ENCODE measurements at regions not wholly inside any gene's neighbourhood (a gene's known extent, or its start where the extent isn't known, plus 50 kb on each side); places are given as distances from the start of the nearest gene placed in this dataset.

- 73 to 80% methylated on average over 1 to 5 of the region's 5 CpGs for WGBS, 2 donors (ENCODE audit: low coverage in 1 of 2)
- Histone ChIP-seq H3K4me3 (no peak overlapping the region), H3K9me3 (no peaks in the 10 kb centered on the region), H3K36me3 (no peaks in the 10 kb centered on the region), H3K27me3 (no peaks in the 10 kb centered on the region), H3K27ac (peak overlapping the region in 2 of 4 donors; percentile 29 to 31), H3K4me1 (no peaks in the 10 kb centered on the region)
- no peak for DNase-seq
- TF ChIP-seq POLR2AphosphoS5 (IDR thresholded peaks at IDR 0.05) (no peak), EP300 (IDR thresholded peaks at IDR 0.05; ENCODE audit: low read depth) (no peak), CTCF (IDR thresholded peaks at IDR 0.05) (no peak)
- intact Hi-C loops (cut with DNase I; ENCODE audit: low total_unique reads) (no loop called here), in situ Hi-C loops (cut with MboI; ENCODE audit: low pct_ligation_motif_present in 1 of 4, low pct_unique_long_range_greater_than_20kb in 1 of 4, low sequenced_read_pairs in 3 of 4) (no loop called here)
Observed at GRCh38 chrX:22340022-22340616, 67.4 kb downstream of the CBLL2 start.

GRCh38 chrX:22343192-22343591 lies 70.5 kb downstream of the CBLL2 start:
- H3K27ac ChIP-seq = no peak overlapping the region
- no peaks in the 10 kb centered on the region for H3K27me3 ChIP-seq
- H3K4me1 ChIP-seq = no peaks in the 10 kb centered on the region
- in situ Hi-C loops (cut with MboI; ENCODE audit: low pct_ligation_motif_present in 1 of 4, low pct_unique_long_range_greater_than_20kb in 1 of 4, low sequenced_read_pairs in 3 of 4) = no loop called here
- no peaks in the 10 kb centered on the region for H3K36me3 ChIP-seq
- 86% methylated on average over 8 of the region's 8 CpGs; no CpG with 5 or more reads in 1 of the 2 donors for WGBS, 2 donors (ENCODE audit: low coverage in 1 of 2)
- no peaks in the 10 kb centered on the region for H3K9me3 ChIP-seq
- intact Hi-C loops (cut with DNase I; ENCODE audit: low total_unique reads) = no loop called here
- no peak for DNase-seq
- TF ChIP-seq POLR2AphosphoS5 (IDR thresholded peaks at IDR 0.05) = no peak
- no peak for TF ChIP-seq CTCF (IDR thresholded peaks at IDR 0.05)
- TF ChIP-seq EP300 (IDR thresholded peaks at IDR 0.05; ENCODE audit: low read depth) = no peak
- no peak for TF ChIP-seq POLR2A (IDR thresholded peaks at IDR 0.05)
- H3K4me3 ChIP-seq = no peak overlapping the region

- WGBS, 2 donors (ENCODE audit: low coverage in 1 of 2) = 67 to 68% methylated on average over 2 of the region's 2 CpGs
- no peaks in the 10 kb centered on the region for H3K36me3 ChIP-seq
- no peaks in the 10 kb centered on the region for H3K27me3 ChIP-seq
- no peaks in the 10 kb centered on the region for H3K4me1 ChIP-seq
- intact Hi-C loops (cut with DNase I; ENCODE audit: low total_unique reads) = no loop called here
- in situ Hi-C loops (cut with MboI; ENCODE audit: low pct_ligation_motif_present in 1 of 4, low pct_unique_long_range_greater_than_20kb in 1 of 4, low sequenced_read_pairs in 3 of 4) = no loop called here
- DNase-seq = no peak
- no peaks in the 10 kb centered on the region for H3K9me3 ChIP-seq
- H3K4me3 ChIP-seq = no peak overlapping the region
- TF ChIP-seq POLR2AphosphoS5 (IDR thresholded peaks at IDR 0.05) (no peak), CTCF (IDR thresholded peaks at IDR 0.05) (no peak), EP300 (IDR thresholded peaks at IDR 0.05; ENCODE audit: low read depth) (no peak), POLR2A (IDR thresholded peaks at IDR 0.05) (no peak)
- no peak overlapping the region for H3K27ac ChIP-seq
Observed at GRCh38 chrX:22345884-22346283, 73.2 kb downstream of the CBLL2 start.

- WGBS, 2 donors (ENCODE audit: low coverage in 1 of 2) = 38% methylated on average over 1 of the region's 1 CpG; no CpG with 5 or more reads in 1 of the 2 donors
- Histone ChIP-seq H3K36me3 (no peaks in the 10 kb centered on the region), H3K4me1 (no peaks in the 10 kb centered on the region), H3K9me3 (no peaks in the 10 kb centered on the region), H3K27ac (no peak overlapping the region), H3K4me3 (no peak overlapping the region), H3K27me3 (no peaks in the 10 kb centered on the region)
- in situ Hi-C loops (cut with MboI; ENCODE audit: low pct_ligation_motif_present in 1 of 4, low pct_unique_long_range_greater_than_20kb in 1 of 4, low sequenced_read_pairs in 3 of 4) = no loop called here
- intact Hi-C loops (cut with DNase I; ENCODE audit: low total_unique reads) = no loop called here
- TF ChIP-seq POLR2A (IDR thresholded peaks at IDR 0.05) (no peak), EP300 (IDR thresholded peaks at IDR 0.05; ENCODE audit: low read depth) (no peak)
- no peak for DNase-seq
Observed at GRCh38 chrX:22347491-22347890, 74.8 kb downstream of the CBLL2 start.

- DNase-seq = no peak
- H3K27me3 ChIP-seq = no peaks in the 10 kb centered on the region
- no peak overlapping the region for H3K27ac ChIP-seq
- intact Hi-C loops (cut with DNase I; ENCODE audit: low total_unique reads) (no loop called here), in situ Hi-C loops (cut with MboI; ENCODE audit: low pct_ligation_motif_present in 1 of 4, low pct_unique_long_range_greater_than_20kb in 1 of 4, low sequenced_read_pairs in 3 of 4) (no loop called here)
- WGBS, 2 donors (ENCODE audit: low coverage in 1 of 2) = 36% methylated on average over 2 of the region's 2 CpGs; no CpG with 5 or more reads in 1 of the 2 donors
- no peak for TF ChIP-seq POLR2A (IDR thresholded peaks at IDR 0.05)
- no peak for TF ChIP-seq CTCF (IDR thresholded peaks at IDR 0.05)
- TF ChIP-seq EP300 (IDR thresholded peaks at IDR 0.05; ENCODE audit: low read depth) = no peak
- TF ChIP-seq POLR2AphosphoS5 (IDR thresholded peaks at IDR 0.05) = no peak
- H3K4me3 ChIP-seq = no peak overlapping the region
- H3K36me3 ChIP-seq = no peaks in the 10 kb centered on the region
- no peaks in the 10 kb centered on the region for H3K4me1 ChIP-seq
- no peaks in the 10 kb centered on the region for H3K9me3 ChIP-seq
Observed at GRCh38 chrX:22349116-22349515, 76.4 kb downstream of the CBLL2 start.

All from transverse colon (tissue), 4 donors.